Ureter (tissue), 1 donor: ENCODE measurements at regions not wholly inside any gene's neighbourhood (a gene's known extent, or its start where the extent isn't known, plus 50 kb on each side); places are given as distances from the start of the nearest gene placed in this dataset.
"Not testable (repeated sequence)": the region's sequence is repeated elsewhere in the genome, so short reads cannot be mapped to it uniquely, and the experiment has no call there.

ENCODE experiments used
- DNase-seq: peaks from one replicate; pipeline ENCODE4 v3.0.0-alpha.2; 2020; ENCODE audit warnings: low spot score
- donor health status: DM: yes; HTN: yes; CAD: no.

GRCh38 chr14:89065879-89066278 lies 241.4 kb downstream of the TTC8 start:
- no peak for DNase-seq

- no peak for DNase-seq
Measured at GRCh38 chr14:89067293-89067972, 243.0 kb downstream of the TTC8 start.

- DNase-seq = no peak
Measured at GRCh38 chr14:89078021-89078795, 253.8 kb downstream of the TTC8 start.

- no peak for DNase-seq
Measured at GRCh38 chr14:89085231-89085731, 260.8 kb downstream of the TTC8 start.

- no peak for DNase-seq
Measured at GRCh38 chr14:89085737-89086382, 261.4 kb downstream of the TTC8 start.

- DNase-seq = no peak
Measured at GRCh38 chr14:89088530-89088929, 264.1 kb downstream of the TTC8 start.

GRCh38 chr14:89089330-89089729 lies 264.9 kb downstream of the TTC8 start:
- no peak for DNase-seq

GRCh38 chr14:89091781-89092180 lies 267.3 kb downstream of the TTC8 start:
- no peak for DNase-seq

GRCh38 chr14:89093083-89093730 lies 268.8 kb downstream of the TTC8 start:
- no peak for DNase-seq

GRCh38 chr14:89095036-89095435 lies 270.6 kb downstream of the TTC8 start:
- no peak for DNase-seq

GRCh38 chr14:89096946-89097345 lies 272.5 kb downstream of the TTC8 start:
- no peak for DNase-seq

- DNase-seq = no peak
Measured at GRCh38 chr14:89098254-89098653, 273.8 kb downstream of the TTC8 start.

- DNase-seq = not testable (repeated sequence)
Measured at GRCh38 chr14:89104171-89104817, 279.8 kb downstream of the TTC8 start.

- DNase-seq = not testable (repeated sequence)
Measured at GRCh38 chr14:89104861-89105260, 280.4 kb downstream of the TTC8 start.
